H1 (cell line): ENCODE measurements at regions not wholly inside any gene's neighbourhood (a gene's known extent, or its start where the extent isn't known, plus 50 kb on each side); places are given as distances from the start of the nearest gene placed in this dataset.

Experiments used
- RFX5 ChIP-seq: IDR thresholded peaks from 2 replicates; pipeline ENCODE4 v1.6.1; 2011; ENCODE audit warnings: low read depth, low read length, improper control_type of control experiment, borderline replicate concordance
- YY1 ChIP-seq: IDR thresholded peaks from 2 replicates; pipeline ENCODE4 v1.6.1; 2011; ENCODE audit warnings: low read depth, mild to moderate bottlenecking, low read length
- TF ChIP-seq, protein P1 (sequence below): IDR thresholded peaks from 2 replicates; pipeline ENCODE4 v1.6.1; 2011; ENCODE audit warnings: low read depth, mild to moderate bottlenecking, low read length; ENCODE audit not compliant: insufficient read depth

DNA sequence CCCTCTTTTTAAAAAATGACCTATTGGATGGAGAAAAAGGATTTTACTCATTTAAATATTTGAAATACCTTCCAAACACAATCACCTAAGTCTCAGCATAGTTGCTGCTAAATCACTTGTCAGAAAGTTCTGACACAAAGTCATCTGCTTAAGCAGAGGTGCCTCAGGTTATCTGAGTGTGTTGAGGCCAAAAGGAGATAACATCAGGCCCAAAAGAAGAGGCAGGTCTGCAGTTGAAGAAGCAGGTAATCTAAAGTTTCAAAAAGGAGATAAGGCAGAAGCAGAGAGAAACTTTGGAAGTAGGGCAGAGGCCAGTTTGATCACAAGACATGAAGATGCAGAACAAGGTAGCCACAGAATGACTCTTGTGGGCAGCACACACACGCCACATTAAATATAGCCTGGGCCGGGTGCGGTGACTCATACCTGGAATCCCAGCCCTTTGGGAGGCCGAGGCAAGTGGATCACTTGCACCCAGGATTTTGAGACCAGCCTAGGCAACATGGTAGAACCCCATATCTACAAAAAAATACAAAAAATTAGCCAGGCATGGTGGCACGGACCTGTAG is 175.7 kb upstream of the API5 start (continued):
- TF ChIP-seq, protein P1, sequence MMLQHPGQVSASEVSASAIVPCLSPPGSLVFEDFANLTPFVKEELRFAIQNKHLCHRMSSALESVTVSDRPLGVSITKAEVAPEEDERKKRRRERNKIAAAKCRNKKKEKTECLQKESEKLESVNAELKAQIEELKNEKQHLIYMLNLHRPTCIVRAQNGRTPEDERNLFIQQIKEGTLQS, result no peak
- no peak for TF ChIP-seq YY1
- TF ChIP-seq RFX5, result no peak
